GM11168 (cell line): ENCODE measurements at regions not wholly inside any gene's neighbourhood (a gene's known extent, or its start where the extent isn't known, plus 50 kb on each side); places are given as distances from the start of the nearest gene placed in this dataset.

Experiments
- in situ Hi-C: fragments of 300-500 bp; cut with MboI; formaldehyde crosslinking; loops from one replicate; pipeline ENCODE4 v1.12.0; 2022; ENCODE audit warnings: low sequenced_read_pairs; ENCODE audit not compliant: unreplicated experiment

DNA sequence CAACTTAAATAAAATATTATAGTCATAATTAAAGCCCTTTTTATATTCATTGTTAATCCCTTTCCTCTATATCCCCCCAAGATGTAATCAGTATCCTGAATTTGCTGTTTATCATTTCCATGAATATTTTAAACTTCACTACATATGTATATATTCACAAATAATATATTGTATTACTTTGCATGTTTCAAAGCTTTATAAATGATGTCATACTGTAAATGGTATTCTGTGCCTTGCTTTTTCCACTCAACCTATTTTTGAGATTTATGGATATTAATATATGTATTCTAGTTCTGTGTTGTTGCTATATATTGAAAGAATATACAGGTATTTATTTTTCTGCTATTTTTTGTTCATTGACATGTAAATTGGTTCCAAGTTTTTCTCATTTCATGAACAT lies 173.1 kb downstream of the CCDC71L start:
- in situ Hi-C loops = no loop called here

DNA sequence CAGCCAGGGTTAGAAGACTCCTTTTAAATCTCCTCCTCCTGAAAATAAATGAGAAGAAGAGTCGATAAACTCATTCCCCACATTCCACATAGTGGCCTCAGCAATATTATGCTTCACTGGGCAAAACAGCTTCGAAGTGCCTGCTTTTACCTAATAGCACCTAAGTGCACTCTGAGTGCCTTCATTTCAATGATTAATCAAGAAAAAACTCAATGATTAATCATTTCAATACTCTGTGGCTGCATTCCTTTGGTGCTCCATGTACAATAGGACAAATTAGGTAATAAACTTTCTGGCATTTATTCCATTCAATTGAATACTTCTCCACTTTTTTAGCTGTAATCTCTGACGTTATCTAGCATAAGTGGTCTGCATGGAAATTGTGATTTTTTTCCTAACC lies 174.6 kb downstream of the CCDC71L start:
- in situ Hi-C loops = no loop called here

DNA sequence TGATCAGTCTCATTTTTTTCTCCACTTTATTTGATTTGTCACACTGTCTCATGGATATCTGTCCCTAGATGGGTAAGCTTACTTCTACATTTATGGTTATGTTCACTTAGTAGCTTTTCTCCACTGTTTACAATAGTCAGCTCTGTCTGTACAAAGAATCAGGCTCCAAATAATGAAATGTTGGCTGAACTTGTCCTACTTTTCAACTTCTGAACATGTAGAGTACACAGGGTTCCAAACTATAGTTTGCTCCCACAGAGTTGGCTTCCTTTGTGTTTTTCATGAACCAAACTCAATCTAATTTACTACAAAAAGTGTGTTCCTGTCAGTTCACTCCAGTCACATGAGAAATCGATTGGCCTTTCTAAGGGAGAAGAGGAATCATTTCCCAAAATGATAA lies 175.0 kb downstream of the CCDC71L start:
- in situ Hi-C loops = no loop called here

DNA sequence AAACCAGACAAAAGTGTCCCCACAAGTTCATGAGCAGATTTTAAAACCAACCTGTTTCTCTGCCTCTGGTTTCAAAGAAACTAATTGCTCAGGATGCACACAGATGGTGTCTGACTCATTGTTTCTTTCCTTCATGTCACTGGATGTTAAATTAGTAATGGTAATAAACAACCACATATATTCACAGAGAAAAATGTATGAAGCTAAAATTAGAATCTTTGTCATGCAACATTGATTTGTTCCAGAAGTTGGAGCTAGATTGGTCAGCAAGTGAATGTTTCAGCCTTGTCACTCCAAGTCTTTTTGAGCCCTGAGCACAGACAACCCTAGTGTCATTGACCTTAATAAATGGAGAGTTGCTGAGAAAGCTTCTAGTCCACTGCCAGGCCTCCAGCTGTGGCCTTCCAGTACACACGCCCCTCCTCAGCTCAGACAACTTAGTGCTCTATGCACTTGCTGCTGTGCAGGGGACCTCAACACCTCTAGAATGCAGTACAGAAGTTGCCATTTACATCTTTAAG lies 175.9 kb downstream of the CCDC71L start:
- in situ Hi-C loops = no loop called here

DNA sequence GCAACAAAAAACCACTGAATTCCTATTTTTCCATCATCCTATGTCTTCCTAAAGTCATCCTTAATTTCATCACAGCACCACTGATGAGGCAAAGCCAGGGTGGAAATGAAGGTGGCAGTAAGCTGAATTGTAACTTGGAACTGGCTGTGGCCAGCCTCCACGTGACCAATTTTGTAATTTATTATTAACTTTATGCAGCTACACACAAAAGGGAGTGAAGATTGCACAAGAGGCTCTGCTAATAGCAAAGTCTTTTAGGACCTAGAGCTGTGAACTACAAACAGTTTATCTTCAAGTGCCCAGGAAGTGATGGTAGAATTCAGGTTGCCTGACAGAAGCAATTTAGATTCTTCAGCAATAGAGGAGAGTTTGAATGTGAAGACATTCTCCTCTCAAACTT lies 176.4 kb downstream of the CCDC71L start:
- in situ Hi-C loops = no loop called here

DNA sequence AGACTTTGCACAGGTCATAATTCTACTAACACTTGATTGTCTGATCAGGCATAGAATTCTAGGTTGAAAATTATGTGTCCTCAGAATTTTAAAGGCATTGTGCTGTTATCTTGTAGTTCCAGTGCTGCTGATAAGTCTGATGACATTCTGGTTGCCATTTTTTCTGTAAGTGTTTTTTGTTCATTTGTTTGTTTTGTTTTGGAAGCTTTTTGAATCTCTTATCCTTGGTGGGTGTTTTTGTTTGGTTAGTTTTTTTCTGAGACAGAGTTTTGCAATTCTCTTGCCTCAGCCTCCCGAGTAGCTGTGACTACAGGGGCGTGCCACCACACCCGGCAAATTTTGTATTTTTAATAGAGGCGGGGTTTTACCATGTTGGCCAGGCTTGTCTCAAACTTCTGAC lies 178.9 kb downstream of the CCDC71L start:
- in situ Hi-C loops = no loop called here

DNA sequence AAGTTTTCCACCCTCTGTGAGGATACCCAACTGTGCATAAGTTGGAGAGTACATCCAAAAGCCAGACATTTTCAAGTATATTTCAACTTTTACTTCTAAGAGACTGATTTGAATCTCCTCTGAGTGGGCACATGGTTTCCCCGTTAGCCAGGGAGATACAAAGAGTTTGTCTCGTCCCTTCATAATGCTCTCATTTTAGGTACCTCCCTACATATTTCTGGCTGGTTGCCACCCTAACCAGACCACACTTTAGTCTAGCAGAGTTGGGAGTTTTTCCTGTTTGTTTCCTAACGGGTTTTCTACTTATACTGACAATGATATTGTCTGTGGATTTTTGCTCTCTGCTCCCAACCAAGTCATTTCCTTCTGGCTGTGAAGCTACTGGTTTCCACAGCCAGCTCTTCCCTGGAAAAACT lies 180.3 kb downstream of the CCDC71L start:
- in situ Hi-C loops = no loop called here

DNA sequence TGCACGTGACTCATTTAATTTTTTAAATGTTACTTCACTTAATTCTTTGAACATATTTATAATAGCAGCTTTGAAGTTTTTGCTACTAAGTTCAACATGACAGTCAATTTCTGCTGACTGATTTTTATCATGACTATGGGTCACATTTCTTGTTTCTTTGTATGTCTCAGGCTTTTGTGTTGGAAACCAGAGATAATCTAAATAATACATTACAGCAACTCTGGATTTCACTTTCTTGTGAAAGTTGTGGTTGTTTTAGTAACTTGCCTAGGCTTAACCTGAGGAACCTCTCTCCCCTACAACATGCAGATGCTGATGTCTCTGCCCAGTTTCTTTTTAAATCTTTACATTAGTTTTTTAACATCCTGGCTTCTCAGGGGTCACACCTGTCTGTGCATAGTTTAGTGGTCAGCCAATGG lies 180.8 kb downstream of the CCDC71L start:
- in situ Hi-C loops = no loop called here

DNA sequence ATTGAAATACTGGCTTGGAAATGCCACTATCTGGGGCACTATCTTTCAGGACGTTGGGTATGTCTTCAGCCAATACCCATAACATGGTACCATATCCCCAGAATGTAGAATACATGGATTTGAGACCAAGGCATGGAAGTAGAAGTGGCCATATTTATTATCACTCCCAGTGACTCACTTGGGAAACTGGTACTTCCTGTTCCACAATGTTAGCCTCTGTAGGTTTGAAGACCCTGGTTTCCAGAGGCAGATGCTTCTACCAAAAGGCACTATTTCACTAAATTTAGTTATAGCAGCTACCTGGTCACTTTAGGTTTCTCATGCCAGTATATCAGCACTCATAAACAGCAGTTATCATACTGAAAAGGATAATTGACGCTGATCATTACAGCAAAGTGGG lies 184.2 kb downstream of the CCDC71L start:
- in situ Hi-C loops = no loop called here

DNA sequence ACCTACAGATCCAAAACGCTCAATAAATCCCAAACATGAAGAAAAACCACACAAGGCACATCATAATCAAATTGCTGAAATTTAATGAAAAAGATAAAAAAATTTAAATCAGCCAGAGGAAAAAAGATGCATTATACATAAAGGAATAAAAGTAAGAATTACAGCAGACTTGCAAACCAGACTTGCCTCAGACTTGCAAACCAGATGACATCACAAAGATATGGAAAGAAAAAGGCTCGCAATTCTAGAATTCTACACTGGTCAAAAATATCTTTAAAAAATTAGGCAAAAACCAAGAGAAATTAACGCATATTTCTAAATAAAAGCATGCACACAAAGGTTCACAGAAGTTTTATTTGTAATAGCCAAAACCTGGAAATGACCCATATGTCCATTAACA lies 188.0 kb upstream of the NAMPT start:
- in situ Hi-C loops = no loop called here

DNA sequence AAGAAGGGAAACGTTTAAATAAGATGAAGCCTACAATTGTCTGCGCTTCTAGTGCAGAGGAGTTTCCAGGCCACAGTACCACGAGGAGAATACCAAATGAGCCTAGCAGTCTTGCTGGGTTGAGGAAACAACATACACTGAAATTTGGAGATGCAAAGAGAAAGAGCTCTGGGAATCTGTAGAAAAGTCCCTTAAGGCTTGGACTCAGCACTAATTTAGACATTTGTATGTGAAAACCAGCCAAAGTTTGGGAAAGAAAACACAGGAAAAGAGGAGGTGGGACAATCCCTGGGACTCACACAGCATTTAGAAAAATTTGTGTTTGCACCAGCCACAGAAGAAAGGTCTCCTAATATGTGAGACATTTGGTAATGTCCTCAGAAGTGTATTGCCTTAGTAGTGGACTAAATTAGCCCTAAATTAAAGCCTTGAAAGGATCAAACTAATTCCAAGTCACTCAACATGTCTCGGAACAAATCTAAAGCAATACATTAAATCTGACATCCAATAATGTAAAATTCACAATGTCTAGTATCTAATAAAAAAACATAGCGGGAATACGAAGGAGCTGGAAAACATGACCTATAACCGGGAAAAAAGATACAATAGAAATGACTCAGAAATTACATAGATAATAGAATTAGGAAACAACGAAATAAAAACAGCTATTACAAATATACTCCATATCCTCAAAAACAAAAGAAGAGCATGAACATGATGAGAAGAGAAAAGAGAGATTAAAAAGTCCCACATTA lies 187.1 kb upstream of the NAMPT start:
- in situ Hi-C loops = no loop called here

DNA sequence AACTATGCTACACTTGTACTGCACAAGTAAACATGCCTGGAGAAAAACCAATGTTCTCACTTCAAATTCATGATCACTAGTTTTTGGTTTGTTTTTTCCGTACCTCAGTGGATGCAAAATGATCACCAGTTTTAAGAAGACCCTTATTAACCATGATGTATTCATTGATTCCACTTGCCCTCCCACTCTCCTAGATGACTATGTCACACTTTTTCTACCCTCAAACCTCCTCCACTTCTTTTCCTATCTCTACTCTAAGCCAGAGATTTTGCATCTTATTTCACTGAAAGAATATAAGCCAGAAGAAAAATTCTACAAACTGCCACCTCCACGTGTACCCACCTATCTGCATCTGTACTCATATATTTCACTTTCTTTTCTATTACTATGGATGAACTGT lies 186.2 kb upstream of the NAMPT start:
- in situ Hi-C loops = no loop called here

DNA sequence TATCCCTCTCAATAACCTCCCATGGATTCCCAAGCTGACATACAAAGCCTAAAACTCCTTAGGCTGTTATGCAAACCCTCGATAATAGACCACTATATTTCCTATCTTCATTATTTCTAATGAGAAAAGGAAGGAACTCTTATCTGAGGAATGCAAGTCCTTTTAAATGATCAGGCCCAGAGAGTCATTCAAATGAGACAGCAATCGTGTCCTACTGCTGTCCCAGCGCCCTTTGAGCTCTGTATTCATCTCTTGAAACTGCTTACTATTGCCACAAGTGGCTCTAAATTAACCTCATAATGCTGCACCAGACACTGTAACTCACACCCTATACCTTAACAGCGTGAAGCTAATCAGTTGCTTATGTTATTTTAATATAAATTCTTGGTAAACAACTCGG lies 182.1 kb upstream of the NAMPT start:
- in situ Hi-C loops = no loop called here

DNA sequence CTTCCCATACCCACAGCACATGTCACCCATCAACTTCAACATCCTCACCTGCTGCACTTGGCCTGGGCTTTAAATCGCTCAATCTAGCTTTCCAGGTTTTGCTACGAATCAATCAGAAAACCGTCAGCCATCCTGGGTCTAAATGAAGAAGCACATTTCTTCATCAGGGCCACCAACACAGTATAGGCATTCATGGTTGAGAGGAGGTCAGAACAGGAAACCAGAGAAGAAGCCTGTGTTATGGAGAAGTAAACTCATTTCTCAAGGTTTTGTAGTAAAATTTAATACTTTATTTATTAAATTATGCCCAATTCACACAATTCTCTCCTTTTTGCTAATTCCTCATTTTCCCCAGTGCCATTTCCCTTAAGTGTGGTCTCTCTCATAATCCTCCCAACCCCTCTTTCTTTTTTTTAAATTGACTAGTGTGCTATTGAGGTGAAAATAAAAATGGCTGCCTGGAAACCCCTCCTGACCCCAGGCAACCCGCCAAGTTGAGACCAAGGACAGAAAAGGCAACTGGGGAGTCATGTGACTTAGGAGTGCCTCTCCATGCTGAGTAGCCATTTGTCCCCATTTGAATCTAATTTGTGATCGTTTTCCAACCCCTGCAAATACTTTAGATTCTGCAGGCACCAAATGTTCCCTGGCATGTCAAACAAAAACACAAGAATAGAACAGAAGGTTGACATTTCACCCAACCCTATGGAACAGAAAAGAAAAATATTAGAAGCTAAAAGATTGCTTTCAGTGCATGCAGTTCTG lies 181.1 kb upstream of the NAMPT start:
- in situ Hi-C loops = no loop called here

DNA sequence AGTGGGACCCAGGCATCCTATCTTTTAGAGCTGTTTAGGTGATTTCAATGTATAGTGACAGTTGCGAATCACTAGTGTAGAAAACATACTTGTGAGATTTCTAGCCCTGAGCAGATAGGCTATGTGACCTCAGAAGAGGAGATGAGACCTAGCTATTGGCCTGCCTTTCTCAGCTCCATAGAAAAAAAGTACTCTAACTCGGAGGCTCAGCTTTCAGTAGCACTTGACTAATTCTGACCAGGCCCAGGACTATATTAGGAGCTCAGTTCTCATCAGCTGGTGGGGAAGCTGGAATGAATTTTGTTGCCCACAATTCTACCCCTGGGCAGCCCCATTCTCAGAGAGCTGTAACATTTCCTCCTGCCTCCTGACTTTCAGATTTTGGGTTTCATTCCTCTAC lies 179.9 kb upstream of the NAMPT start:
- in situ Hi-C loops = loop anchor here (5.0 kb wide), 1 partner anchor 287 kb away; no protein-coding TSS in a partner anchor

DNA sequence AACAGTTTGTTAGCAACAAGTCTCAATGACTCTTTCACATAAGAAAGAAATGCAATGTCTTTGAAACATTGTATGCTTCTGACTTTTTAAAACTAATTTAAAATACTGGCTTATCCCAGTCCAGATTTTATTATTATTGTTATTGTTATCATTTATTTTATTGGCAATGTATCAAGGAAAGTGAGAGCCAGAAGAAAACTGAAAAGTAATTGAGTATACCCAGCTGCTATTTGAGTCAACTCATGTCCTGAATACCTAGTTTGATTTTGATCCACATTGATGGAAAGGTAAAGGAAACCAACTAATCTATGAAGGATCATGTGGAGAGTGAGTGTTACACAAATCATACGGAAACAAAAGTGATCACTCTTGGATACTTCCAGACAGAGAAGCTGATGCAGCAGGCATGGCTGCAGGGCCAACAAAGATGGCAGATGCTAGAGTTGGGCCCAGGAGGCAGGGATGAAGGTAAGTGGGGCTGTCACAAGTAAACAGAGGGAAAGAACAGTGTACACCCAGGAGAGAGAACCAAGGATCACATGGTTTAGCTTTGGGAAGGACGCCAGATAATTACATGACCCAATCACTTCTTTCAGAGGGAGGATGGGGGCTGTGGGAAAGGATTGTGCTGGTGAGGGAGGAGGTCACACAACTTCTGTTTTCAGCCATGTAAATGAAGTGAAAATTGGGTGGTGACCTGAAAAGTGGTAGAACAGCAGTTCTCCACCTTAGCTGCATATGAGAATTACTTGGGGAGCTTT lies 179.2 kb upstream of the NAMPT start:
- in situ Hi-C loops = loop anchor here (5.0 kb wide), 1 partner anchor 287 kb away; no protein-coding TSS in a partner anchor

DNA sequence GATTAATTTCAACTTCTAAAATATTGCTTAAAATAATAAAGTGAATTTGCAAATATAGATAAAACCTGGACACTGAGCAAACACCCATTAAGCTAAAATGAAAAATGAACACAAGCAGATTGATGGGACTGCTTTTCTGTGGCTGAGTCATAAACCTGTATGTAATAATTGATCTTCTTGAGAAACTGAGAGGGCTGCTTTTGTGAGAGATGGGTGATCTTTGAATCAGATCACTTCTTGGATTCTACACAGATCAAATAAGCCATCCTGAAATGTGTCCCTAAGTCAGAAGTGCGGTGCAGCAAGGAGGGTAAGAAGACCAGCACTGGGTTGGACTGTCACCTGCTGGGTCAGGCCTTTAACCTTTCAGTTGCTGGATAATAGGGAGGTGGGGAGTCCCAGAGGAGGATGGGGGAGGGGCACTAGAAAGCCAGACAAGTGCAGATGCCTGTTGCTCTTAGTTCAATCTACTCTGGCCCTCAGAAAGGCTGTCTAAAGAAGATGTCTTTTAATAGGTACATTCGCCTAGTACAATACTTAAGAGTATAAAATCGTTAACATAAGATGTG lies 178.2 kb upstream of the NAMPT start:
- in situ Hi-C loops = loop anchor here (5.0 kb wide), 1 partner anchor 286 kb away; no protein-coding TSS in a partner anchor

DNA sequence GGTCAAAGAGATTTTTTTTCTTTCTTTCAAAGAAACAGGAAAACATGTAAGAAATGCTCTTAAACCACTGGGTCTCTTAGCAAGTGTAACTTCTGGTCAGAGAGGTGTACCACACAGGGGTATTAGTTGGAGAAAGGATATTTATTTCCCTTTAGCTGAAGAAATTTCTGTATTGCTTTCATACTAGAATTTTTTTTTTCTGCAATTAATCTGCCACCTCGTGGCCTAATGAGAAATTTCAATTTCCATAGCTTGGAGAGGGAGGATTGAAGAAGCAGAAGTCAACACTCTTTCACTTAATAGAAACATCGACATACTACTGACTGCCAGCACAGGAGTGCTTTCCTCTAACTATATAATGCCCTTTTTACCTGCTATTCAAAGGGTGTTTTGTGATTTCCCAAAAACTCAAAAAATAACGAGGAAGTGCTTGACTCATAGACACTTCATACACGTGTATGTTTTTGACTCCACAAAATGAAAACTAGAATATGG lies 177.6 kb upstream of the NAMPT start:
- in situ Hi-C loops = loop anchor here (5.0 kb wide), 1 partner anchor 285 kb away; no protein-coding TSS in a partner anchor

DNA sequence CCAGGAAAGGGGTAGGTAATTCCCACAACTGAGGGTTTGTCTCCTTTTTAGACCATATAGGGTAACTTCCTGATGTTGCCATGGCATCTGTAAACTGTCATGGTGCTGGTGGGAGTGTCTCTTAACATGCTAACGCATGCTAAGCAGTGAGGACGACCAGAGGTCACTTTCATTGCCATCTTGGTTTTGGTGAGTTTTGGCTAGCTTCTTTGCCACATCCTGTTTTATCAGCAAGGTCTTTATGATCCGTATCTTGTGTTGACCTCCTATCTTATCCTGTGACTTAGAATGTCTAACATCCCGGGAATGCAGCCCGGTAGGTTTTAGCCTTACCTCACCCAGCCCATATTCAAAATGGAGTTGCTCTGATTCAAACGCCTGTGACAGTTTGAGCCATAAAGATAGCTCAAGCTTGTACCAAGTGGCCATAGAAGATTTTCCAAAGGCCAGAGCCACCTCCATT lies 176.0 kb upstream of the NAMPT start:
- in situ Hi-C loops = loop anchor here (5.0 kb wide), 1 partner anchor 284 kb away; no protein-coding TSS in a partner anchor
